ENCODE measurements at regions not wholly inside any gene's neighbourhood (a gene's known extent, or its start where the extent isn't known, plus 50 kb on each side); places are given as distances from the start of the nearest gene placed in this dataset.

DNA sequence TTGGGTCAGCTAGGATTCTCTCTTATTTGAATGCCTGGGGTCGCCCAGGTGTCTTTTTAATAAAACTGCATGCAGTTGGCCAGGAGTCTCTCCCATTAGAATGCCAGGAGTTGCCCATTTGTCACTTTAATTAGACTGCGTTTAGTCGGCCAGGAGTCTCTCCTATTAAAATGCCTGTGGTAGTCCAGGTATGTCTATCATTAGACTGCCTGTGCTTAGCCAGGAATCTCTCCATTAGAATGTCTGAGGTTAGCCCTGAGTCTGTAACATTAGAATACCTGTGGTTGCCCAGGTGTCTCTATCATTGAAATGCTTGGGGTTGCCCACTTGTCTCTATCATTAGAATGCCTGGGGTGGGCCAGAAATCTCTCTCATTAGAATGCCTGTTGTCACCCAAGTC is 1470.9 kb downstream of the UQCRFS1 start:
- Histone ChIP-seq H3K27ac (replicated peaks) (no peak overlapping the region), H3K27me3 (ENCODE audit: low read depth) (no peaks in the 10 kb centered on the region), H3K9me3 (replicated peaks) (no peaks in the 10 kb centered on the region), H3K4me1 (peaks cover 24% of the 10 kb centered on the region), H3K4me3 (no peak overlapping the region), H3K36me3 (peaks cover 31% of the 10 kb centered on the region)
- DNase-seq: no peak
- intact Hi-C loops (cut with micrococcal nuclease): no loop called here
- TF ChIP-seq, protein P1, sequence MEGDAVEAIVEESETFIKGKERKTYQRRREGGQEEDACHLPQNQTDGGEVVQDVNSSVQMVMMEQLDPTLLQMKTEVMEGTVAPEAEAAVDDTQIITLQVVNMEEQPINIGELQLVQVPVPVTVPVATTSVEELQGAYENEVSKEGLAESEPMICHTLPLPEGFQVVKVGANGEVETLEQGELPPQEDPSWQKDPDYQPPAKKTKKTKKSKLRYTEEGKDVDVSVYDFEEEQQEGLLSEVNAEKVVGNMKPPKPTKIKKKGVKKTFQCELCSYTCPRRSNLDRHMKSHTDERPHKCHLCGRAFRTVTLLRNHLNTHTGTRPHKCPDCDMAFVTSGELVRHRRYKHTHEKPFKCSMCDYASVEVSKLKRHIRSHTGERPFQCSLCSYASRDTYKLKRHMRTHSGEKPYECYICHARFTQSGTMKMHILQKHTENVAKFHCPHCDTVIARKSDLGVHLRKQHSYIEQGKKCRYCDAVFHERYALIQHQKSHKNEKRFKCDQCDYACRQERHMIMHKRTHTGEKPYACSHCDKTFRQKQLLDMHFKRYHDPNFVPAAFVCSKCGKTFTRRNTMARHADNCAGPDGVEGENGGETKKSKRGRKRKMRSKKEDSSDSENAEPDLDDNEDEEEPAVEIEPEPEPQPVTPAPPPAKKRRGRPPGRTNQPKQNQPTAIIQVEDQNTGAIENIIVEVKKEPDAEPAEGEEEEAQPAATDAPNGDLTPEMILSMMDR (IDR thresholded peaks at IDR 0.05; ENCODE audit: borderline replicate concordance): no peak

DNA sequence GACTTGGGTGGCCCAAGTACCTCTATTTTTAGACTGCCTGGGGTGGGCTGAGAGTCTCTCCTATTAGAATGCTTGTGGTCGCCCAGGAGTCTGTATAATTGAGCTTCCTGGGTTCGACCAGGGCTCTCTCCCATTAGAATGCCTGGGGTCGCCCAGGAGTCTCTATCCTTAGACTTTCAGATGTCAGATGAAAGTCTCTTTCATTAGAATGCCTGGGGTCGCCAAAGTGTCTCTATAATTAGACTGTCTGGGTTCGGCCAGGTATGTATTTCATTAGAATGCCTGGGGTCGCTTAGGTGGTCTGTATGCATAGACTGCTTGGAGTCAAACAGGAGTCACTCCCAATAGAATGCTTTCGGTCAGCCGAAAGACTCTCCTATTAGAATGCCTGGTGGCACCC is 1471.7 kb downstream of the UQCRFS1 start:
- H3K36me3 ChIP-seq: peaks cover 35% of the 10 kb centered on the region
- H3K27me3 ChIP-seq (ENCODE audit: low read depth): no peaks in the 10 kb centered on the region
- H3K27ac ChIP-seq (replicated peaks): no peak overlapping the region
- no peak for DNase-seq
- intact Hi-C loops (cut with micrococcal nuclease): no loop called here
- H3K4me1 ChIP-seq: peaks cover 16% of the 10 kb centered on the region
- no peaks in the 10 kb centered on the region for H3K9me3 ChIP-seq (replicated peaks)
- TF ChIP-seq, protein P1 (IDR thresholded peaks at IDR 0.05; ENCODE audit: borderline replicate concordance): no peak
- no peak overlapping the region for H3K4me3 ChIP-seq

DNA sequence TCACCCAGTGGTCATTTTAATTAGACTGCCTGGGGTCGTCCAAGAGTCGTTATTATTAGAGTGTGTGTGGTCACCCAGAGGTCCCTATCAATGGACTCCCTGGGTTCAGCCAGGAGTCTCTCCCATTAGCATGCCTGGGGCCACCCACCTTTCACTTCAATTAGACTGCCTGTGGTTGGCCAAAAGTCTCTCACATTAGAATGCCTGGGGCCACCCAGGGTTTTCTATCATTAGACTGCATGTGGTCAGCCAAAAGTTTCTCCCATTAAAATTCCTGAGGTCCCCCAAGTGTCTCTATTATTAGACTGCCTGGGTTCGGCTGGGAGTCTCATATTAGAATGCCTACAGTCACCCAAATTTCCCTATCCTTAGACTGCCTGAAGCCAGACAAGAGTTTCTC is 1472.6 kb downstream of the UQCRFS1 start:
- no peaks in the 10 kb centered on the region for H3K27me3 ChIP-seq (ENCODE audit: low read depth)
- DNase-seq: no peak
- TF ChIP-seq, protein P1 (IDR thresholded peaks at IDR 0.05; ENCODE audit: borderline replicate concordance): no peak
- H3K4me1 ChIP-seq: peaks cover 8% of the 10 kb centered on the region
- no peaks in the 10 kb centered on the region for H3K9me3 ChIP-seq (replicated peaks)
- no peak overlapping the region for H3K27ac ChIP-seq (replicated peaks)
- no peak overlapping the region for H3K4me3 ChIP-seq
- intact Hi-C loops (cut with micrococcal nuclease): no loop called here
- peaks cover 35% of the 10 kb centered on the region for H3K36me3 ChIP-seq

DNA sequence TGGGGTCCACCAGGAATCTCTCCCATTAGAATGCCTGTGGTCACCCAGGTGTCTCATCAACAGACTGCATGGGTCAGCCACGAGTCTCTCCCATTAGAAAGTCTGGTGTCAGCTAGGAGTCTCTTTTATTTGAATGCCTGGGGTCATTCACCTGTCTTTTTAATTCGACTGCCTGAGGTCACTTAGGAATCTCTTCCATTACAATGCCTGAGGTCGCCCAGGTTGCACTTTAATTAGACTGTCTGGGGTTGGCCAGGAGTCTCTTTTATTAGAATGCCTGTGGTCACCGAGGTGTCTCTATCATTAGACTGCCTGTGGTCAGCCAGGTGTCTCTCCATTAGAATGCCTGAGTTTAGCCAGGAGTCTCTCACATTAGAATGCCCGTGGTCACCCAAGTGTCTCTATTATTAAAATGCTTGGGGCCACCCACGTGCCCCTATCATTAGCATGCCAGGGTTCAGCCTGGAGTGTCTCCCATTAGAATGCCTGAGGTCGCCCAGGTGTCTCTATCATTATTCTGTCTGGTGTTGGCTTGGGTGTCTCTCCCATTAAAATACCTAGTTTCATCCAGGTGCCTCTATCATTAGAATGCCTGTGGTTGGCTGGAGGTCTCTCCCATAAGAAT is 1474.3 kb downstream of the UQCRFS1 start:
- no peak for DNase-seq
- intact Hi-C loops (cut with micrococcal nuclease): no loop called here
- Histone ChIP-seq H3K36me3 (peaks cover 31% of the 10 kb centered on the region), H3K27ac (replicated peaks) (no peak overlapping the region), H3K27me3 (ENCODE audit: low read depth) (no peaks in the 10 kb centered on the region), H3K4me1 (peaks cover 7% of the 10 kb centered on the region), H3K9me3 (replicated peaks) (no peaks in the 10 kb centered on the region), H3K4me3 (no peak overlapping the region)
- TF ChIP-seq, protein P1 (IDR thresholded peaks at IDR 0.05; ENCODE audit: borderline replicate concordance): no peak

DNA sequence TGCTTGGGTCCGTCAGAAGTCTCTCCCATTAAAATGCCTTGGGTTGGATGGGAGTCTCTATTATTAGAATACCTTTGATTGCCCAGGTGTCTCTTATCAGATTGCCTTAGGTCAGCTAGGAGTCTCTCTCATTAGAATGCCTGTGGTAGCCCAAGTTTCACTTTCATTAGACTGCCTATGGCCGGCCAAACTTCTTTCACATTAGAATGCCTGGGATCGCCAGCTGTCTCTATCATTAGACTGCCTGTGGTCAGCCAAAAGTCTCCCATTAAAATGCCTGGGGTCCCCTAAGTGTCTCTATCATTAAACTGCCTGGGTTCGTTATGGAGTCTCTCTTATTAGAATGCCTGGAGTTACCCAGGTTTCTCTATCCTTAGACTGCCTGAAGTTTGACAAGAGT is 1476.7 kb downstream of the UQCRFS1 start:
- H3K27ac ChIP-seq (replicated peaks): no peak overlapping the region
- H3K4me3 ChIP-seq: no peak overlapping the region
- no peaks in the 10 kb centered on the region for H3K27me3 ChIP-seq (ENCODE audit: low read depth)
- peaks cover 14% of the 10 kb centered on the region for H3K4me1 ChIP-seq
- TF ChIP-seq, protein P1 (IDR thresholded peaks at IDR 0.05; ENCODE audit: borderline replicate concordance): no peak
- H3K36me3 ChIP-seq: peaks cover 36% of the 10 kb centered on the region
- peaks cover 4% of the 10 kb centered on the region for H3K9me3 ChIP-seq (replicated peaks)
- DNase-seq: no peak
- intact Hi-C loops (cut with micrococcal nuclease): no loop called here

Data from left ventricle myocardium inferior (tissue), 1 donor.